Activated CD4-positive, alpha-beta T cell treated with anti-CD3 and anti-CD28 coated beads, Interleukin-2, amount 50 U/mL, for 48 hours (primary cell): ENCODE measurements at regions not wholly inside any gene's neighbourhood (a gene's known extent, or its start where the extent isn't known, plus 50 kb on each side); places are given as distances from the start of the nearest gene placed in this dataset.

Experiments used
- DNase-seq, 2 experiments: peaks; one replicate each; pipeline ENCODE4 v3.0.0-alpha.2; 2020

DNA sequence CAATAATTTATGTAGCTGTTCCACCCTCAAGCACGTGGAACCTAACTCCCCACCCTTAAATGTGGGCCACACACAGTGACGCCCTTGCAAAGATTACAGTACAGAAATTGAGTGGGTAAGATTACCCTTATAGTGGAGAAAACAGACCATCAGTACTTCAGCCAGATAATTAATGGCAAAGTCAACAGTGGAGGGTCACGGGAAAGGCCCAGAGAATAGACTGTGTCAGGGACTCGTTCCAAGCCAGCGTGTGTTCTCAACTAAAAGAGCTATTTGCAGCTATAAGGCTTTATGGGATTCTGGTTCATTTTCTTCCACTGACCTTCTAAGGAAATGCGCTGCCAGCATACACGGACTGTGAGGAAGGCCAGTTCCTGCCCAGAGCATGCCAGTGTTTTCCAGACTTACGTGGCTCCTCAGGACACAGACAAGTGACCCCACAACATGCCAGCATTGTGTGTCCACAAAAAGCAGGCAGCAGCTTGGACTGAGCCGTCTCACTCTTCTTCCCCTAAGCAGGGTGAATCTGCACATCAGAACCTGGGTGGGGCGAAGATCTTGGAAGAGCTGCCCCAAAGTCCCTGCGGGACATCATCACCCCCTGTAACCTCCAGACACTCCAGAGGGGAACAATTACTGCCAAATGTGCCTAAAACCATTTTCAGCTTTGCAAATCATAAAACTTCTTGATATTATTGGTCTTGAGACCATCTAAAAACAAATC lies 428.5 kb downstream of the OCA2 start:
- no peak for DNase-seq

DNA sequence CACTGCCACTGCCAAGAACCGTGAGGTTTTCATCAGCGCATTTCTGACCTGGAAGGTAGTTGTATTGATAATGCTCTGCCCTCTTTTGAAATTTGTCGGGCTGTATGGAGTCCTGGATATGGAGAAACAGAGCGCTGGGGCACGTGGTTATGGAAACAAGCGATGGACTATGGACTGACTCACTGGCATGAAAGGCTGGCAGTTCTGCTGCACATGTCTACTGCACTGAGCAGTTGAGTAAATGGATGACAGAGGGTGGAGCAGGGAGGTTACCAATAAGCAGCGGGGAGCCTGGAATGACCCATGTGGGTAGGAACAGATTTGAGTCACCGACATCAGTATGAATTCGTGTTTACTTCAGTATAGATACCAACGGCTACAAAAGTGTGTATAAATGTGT lies 429.5 kb downstream of the OCA2 start:
- no peak for DNase-seq

DNA sequence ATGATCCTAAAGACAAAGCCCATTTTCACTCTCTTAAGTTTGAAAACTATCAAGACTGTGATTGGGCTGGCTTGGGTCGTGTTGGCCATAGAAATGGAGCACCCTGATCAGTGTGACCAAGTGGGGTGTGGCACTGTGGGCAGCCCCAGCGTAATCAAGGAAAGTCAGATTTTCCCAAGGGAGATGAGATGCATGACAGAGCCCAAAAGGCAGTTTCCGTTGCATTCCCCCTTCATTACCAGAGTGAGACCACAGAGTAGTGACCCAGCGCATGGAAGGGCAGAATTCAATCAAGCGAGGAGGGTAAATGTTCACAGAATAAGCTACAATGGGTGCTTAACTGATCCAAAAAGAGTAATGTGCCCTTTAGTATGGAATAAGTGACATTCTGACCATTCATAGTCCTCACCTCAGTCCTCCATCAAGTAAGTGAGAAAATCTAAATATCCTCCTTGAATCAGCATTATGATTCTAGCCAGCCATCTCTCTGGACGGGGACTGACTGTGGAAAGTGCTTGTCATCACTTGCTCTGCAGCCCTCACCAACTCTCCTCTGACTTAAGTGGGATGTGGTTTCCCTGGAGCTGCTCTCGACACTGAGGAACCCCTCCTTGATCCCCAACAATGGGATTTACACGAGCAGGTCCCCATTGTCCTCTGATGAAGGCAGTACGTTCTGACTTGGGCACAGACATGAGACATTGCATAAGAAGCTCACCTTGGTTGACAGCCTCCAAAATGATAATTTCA lies 430.5 kb downstream of the OCA2 start:
- DNase-seq: no peak

DNA sequence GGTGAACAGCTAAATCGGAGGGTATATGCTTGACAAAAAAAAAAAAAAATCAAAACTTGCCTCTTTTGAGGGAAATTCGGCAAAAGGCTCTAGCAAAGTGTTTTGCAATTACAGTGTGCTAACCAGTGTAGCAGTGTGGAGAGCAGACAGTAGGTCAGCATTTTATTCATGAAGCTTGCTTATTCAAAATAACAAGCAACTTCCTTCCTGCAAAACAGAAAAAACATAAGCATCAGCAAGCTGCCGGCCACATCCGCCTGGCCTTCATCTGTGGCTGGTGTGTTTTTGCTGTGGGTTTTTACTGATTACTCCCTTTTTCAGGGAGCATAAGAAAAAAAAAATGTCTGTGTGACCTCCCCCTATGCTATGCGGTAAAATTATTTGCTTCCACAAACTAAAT lies 434.1 kb downstream of the OCA2 start:
- no peak for DNase-seq

DNA sequence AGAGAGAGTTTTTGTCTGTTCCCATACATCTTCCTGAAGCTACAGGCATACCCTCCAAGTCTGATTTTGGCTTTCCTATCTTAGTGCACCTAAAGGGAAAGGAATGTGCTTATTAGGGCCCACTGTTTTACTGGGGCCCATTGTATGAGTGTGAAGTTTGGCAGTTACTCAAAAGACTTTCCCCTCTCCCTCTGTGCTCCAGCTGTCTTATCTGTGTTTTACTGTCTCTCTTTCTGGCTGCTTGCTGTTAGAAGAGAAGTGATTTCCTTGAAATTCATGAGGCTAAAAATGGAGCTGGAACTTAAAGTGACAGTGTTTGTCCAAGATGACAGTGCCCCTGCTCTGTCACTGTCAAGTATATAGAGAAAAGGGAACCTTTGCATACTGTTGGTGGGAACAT lies 436.2 kb downstream of the OCA2 start:
- no peak for DNase-seq

DNA sequence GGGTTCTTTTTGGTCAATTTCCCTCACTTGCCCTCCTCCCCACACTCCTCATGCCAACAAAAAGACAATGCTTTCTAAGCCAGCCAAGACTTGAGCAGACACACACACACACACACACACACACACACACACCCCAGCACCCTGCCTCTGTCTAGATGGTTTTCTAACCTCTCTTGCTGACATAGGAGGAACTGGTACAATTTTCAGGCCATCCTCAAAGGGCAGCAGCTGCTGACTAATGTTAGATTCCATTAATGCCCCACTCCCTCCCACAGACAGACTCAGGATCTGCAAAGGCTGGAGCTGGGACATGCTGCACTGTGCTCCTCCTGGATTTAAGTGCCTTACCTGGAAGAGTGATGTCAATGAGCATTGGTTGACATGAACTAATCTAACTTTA lies 438.4 kb downstream of the OCA2 start:
- DNase-seq: no peak

DNA sequence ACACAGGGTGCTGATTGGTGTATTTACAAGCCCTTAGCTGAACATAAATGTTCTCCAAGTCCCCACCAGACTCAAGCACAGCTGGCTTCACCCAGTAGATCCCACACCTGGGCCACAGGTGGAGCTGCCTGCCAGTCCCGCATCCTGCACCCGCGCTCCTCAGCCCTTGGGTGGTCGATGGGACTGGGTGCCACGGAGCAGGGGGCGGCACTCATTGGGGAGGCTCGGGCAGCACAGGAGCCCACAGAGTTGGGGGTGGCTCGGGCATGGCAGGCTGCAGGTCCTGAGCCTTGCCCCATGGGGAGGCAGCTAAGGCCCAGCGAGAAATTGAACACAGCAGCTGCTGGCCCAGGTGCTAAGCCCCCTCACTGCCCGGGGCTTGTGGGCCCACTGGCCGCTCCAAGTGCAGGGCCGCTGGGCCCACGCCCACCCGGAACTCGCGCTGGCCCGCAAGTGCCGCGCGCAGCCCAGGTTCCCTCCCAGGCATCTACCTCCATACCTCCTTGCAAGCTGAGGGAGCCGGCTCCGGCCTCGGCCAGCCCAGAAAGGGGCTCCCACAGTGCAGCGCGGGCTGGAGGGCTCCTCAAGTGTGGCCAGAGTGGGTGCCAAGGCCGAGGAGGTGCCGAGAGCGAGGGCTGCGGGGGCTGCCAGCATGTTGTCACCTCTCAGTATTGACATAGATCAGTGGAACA lies 442.7 kb downstream of the OCA2 start:
- no peak for DNase-seq

DNA sequence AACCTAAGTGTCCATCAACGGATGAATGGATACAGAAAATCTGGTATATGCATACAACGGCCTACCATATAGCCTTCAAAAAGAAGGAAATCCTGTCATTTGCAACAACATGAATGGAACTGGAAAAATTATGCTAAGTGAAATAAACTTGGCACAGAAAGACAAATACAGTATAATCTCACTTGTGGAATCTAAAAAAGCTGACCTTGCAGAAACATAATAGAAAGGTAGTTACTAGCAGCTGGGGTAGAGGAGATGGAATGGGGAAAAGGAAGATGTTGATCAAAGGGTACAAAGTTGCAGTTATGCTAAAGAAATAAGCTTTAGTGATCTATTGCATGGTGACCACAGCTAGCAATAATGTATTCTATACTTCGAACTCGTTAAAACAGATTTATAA lies 444.1 kb downstream of the OCA2 start:
- DNase-seq: no peak

DNA sequence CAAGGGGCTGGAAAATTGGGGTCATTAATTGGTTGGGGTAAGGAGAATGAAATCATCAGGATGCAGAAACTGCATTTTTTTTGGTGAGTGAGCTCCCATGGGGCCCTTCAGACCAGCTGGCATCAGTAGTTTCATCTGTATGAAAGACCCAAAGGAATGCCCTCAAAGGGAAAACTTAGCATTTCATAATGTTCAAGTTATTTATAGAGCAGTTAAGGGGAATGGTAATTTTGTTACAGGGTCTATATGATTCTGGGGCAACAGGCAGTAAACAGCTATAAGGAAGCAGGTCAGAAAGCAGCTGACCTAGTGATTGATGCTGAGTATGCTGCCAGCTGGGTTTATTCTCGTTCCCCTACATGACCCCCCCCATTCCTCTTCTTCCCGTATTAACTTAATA lies 448.9 kb downstream of the OCA2 start:
- DNase-seq: no peak

DNA sequence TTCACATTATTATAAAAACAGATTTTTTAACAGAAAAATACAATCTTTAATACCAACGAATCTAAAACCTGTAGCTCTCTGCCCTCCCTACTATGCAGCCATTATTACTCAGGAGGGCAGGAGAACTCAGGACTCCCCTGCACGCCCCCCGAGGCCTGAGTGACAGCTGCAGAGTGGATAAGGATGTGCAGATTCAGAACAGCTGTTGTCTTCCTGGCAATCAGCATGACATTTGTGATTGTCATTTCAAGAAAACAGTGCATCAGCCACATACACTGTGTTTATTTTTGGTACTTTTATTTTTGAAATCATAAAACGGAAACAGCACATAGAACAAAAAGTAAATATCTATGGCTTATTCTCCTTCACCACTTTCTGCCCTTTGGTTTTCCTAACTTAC lies 450.8 kb downstream of the OCA2 start:
- DNase-seq: no peak

DNA sequence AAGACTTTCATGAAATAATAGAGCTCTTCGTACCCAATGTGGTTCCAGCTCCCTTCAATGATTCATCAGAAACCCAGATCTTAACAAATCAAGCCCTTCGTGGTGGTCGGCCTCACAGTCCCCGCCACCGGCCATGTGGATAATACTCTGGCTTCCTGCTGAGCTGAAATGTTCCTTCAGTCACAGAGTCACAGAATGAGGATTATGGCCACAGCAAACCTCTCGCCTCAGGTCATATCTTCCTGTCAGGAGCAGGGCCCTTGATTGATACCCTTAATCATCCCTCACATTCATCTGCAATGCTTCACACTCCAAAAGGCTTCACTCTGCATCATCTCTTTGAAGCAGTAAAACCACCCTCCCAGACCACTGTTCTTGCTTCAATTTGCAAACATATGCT lies 452.6 kb downstream of the OCA2 start:
- DNase-seq: no peak

DNA sequence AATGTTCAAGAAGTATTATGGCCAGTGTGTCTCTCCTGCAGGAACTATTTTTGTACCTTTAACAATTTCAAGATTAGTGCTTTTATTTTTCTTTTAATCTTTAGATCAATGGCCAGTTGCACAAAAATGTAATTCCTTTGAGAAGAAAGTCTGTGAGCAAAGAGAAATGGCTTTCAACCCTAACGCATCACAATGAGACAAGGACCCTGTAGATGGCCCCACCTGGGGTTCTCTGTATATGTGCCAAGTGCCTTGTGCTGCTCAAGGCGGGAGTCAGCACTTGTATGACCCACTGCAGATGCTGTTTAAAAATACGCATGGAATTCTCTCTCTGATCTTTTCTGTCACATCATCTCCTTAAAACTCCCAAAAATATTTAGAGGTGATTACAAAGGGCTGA lies 453.4 kb downstream of the OCA2 start:
- DNase-seq: no peak

DNA sequence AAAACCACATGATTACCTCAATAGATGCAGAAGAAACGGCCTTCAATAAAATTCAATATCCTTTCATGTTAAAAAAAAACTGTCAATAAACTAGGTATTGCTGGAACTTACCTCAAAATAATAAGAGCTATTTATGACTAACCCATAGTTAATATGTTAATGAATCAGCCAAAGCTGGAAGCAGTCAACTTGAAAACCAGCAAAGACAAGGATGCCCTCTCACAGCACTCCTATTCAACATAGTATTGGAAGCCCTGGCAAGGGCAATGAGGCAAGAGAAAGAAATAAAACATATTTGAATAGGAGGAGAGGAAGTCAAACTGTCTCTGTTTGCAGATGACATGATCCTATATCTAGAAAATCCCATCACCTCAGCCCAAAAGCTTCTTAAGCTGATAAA lies 456.1 kb downstream of the OCA2 start:
- no peak for DNase-seq

DNA sequence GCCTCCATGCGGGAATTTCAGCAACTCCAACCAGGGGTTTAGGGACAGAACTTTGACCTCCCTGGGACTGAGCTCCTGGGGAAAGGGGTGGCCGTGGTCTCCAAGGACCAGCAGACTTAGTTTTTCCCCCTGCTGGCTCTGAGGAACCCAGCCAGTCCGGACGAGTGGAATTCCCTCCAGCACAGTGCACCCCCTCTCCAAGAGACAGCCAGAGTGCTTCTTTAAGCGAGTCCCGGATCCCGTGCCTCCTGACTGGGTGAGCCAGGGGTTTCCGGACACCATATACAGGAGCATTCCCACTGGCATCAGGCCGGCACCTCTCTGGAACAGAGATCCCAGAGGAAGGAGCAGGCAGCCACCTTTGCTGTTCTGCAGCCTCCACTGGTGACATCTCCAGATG lies 459.5 kb downstream of the OCA2 start:
- DNase-seq: no peak

DNA sequence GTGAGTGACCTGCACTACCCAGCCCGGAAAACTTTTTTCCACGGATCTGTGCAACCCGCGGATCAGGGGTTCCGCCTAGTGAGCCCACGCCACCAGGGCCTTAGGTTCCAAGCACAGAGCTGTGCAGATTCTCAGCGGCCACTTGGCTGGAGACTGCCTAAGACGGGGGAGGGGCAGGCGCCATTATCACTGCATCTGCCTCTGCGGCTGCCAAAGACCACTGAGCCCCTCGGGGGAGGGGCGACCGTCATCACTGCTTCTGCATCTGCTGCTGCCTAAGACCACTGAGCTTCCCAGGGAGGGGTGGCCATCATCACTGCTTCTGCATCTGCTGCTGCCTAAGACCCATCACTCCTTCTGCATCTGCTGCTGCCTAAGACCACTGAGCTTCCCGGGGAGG lies 460.2 kb downstream of the OCA2 start:
- DNase-seq: no peak

DNA sequence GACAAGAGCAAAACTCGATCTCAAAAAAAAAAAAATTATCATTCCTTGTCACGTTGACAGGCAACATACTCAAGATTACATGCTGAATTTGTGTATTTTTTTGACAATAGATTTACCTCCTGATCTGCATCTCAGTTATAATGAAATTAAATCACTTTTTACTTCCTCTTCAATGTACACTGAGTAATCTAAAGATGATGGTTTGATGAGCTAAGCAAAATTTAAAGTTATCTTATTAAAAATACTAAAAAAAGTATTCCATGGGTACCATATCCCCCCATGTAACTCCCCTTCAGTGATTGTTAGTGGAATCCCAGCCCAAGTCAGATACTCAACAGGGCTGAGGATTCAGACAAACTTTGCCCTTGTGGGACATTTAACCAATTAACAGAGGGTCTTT lies 463.2 kb downstream of the OCA2 start:
- no peak for DNase-seq

DNA sequence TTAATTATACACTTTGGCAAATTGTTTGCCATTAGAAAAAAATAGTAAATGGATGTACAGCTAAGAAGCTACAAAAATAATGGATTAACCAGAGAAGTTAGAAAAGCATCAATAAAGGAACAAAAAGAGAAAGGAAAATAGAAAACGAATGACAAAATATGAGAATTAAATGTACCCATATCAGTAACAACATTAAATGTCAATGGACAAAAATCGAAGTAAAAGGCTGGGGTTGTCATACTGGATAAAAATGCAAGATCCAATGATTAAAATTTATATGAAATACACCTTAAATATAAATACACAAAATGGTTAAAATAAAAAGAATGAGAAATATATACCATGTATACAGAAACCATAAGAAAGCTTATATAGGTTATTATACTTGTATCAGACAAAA lies 470.6 kb downstream of the OCA2 start:
- DNase-seq: no peak

DNA sequence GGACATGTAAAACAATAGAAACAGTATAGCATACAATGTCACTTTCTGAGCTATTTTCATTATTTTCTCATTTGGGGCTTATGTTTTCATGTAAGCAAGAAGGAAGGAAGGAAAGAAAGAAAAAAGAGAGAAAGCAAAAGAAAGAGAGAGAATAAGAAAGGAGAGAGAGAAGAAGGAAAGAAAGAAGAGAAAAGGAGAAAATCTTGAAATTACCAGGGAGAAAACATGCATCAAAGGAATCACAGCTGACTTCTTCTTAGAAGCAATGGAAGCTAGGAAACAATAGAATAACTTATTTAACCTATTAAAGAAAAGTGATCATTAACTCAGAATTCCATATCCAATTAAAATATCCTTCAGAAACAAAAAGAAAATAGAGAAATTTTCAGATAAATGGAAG lies 471.5 kb downstream of the OCA2 start:
- no peak for DNase-seq

DNA sequence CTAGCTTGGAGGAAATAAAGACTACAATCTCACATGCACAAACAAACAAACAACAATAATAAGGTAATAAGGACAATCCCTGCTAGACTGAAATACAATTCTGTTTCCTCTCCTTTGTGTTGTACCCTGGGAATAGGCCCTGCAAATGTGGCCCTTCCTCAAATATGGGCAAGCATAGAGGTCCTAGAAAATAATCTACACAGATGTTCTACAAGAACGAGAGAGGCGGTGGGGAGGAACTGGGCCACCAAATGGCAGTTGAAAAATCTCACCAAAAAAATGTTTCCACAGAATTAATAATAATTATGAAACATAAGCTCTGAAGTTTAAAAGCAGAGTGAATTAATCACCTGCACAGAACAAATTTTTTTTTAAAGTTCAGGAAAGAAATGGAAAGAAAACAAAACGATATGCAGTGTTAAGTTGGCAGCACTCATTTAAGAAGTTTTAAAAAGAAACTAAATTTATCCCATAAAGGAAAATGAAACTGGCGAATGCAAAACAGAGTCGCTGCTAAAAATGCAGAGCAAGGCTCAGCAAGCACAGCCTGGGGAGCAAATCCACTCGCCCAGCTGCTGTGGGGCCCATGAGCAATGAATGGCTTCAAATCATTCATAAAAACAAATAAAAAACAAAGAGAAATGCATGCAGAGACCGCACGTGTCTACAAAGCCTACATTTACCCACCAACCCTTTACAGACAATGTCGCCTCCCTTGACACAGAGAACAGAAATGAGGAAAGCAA lies 475.4 kb downstream of the OCA2 start:
- no peak for DNase-seq

DNA sequence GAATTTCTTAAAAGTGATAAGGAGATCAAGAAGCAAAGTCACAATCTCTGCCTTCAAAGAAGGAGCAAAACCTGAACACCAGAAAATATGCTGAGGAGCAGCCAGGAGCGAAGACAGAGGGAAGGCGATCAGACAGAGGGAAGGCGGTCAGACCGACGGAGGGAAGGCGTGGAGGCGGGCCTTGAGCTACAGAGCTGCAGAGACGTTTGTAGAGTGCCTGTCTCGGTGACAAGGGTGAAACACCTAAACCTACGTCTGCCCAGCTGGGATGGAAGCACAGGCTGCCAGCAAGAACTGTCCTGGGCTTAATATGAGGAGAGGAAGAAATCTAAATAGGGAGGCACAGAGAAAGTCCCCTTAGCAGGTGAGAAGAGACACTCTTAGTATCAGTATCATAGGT lies 476.0 kb downstream of the OCA2 start:
- no peak for DNase-seq

DNA sequence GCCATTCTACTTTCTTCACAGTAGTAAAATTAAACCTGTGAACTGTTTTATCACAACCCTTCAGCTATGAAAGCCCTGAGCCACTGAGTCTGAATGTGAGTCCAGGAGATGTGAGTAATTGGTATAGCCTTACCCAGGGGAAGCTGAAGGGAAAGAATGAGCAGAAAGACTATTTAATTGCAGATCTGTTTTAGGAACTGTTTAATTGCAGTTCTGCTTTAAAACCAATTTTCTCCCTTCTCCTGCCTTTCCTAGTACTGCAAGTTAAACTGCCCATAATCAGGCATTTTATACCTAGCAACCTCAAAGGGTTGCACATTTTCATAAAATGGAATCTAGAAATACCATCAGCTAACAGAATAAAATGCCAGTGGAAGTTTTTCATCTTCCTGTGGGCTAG lies 476.7 kb downstream of the OCA2 start:
- no peak for DNase-seq

DNA sequence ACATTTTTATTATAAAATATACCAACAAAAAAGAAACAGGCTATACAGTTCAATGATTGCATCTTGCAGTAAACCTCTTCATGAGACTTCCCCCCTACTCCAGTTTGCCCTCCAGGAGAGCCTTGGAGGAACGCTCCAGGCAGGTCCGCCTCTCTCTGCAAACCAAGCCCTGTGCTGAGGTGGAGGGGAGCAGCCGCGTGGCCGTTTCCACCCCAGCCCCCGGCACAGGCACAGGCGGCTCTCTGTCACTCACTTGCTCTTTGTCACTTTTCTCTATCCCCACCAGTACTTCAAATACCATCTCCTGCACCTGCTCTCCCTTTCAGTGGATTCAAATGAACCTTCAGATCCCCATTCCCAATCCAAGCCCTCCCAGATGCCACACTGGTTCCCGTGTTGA lies 479.9 kb downstream of the OCA2 start:
- DNase-seq: no peak

DNA sequence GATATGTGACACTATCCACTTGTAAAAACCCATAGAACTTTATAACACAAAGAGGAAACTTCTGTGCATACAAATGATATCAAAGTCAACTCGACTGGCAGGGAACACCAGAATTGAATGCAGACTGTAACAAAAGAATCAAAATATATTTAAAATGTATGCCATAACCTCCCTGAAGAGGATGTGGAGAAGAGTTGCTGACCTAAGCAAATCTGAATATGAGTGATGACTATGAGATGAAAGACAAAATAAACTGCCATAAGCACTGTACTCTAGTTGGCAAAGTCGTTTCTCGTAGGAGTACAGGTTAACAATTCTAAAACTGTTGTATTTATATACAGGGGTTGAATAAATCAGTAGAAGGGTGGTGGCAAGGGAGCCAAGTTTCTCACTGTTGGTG lies 482.1 kb downstream of the OCA2 start:
- DNase-seq: no peak

DNA sequence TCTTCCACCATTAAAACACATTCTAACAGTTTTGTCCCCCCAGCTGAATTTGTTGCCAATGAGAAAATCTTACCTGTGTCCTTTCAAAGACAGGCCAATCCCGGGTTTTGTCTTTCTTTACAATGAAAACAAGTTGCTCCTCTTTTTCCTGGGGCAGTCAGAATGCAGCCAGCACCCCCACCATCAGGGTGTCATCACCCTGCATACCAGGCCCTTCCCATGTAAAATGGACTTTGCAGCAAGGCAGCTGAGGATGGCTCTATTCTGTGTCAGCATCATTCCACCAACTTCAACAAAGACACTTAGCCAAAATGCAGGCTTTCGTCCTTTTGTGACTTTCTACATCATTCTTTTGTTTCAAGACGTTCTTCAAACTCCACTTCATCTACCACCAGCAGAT lies 490.9 kb downstream of the OCA2 start:
- DNase-seq: no peak
